ENCODE measurements at regions not wholly inside any gene's neighbourhood (a gene's known extent, or its start where the extent isn't known, plus 50 kb on each side); places are given as distances from the start of the nearest gene placed in this dataset.

- Histone ChIP-seq H3K23ac (ENCODE audit: insufficient read length, low read depth, low read length) (no peak overlapping the region), H3T11ph (ENCODE audit: low read length) (no peak overlapping the region), H2BK120ac (ENCODE audit: low read depth, low read length, poor library complexity, severe bottlenecking) (no peak overlapping the region), H3K9me3 (ENCODE audit: control insufficient read depth, low read depth, low read length) (no peaks in the 10 kb centered on the region), H2BK5ac (ENCODE audit: insufficient read length, low read length) (no peak overlapping the region), H3K79me1 (ENCODE audit: insufficient read depth, low read depth, low read length, poor library complexity, severe bottlenecking) (no peaks in the 10 kb centered on the region), H2BK12ac (ENCODE audit: insufficient read length, low read depth, low read length) (no peak overlapping the region), H4K20me1 (ENCODE audit: control insufficient read depth, insufficient read depth, insufficient read length) (no peaks in the 10 kb centered on the region), H2AFZ (ENCODE audit: low read length) (no peak overlapping the region), H3K4me2 (ENCODE audit: insufficient read depth, insufficient read length, low read length) (no peak overlapping the region), H2BK20ac (ENCODE audit: low read depth, low read length, poor library complexity, severe bottlenecking) (no peak overlapping the region), H3K23me2 (ENCODE audit: insufficient read length, low read depth, low read length, poor library complexity, severe bottlenecking) (no peaks in the 10 kb centered on the region), H3K18ac (ENCODE audit: insufficient read length, low read depth, low read length) (no peak overlapping the region), H2BK15ac (ENCODE audit: low read depth, low read length) (no peak overlapping the region), H3K27ac (ENCODE audit: insufficient read length, low read depth, low read length) (no peak overlapping the region), H3K4me1 (ENCODE audit: insufficient read depth, low read length) (no peaks in the 10 kb centered on the region), H3K9ac (ENCODE audit: extremely low read depth, insufficient read length, low read length) (no peak overlapping the region), H3K27me3 (ENCODE audit: insufficient read depth, low read length) (no peaks in the 10 kb centered on the region), H3K56ac (ENCODE audit: insufficient read length, low read depth, low read length) (no peak overlapping the region), H2AK5ac (ENCODE audit: insufficient read length, low read length) (no peak overlapping the region), H3K4ac (ENCODE audit: low read depth, low read length) (no peak overlapping the region), H4K8ac (replicated peaks; ENCODE audit: insufficient read length, low read depth, low read length) (no peak overlapping the region), H4K91ac (ENCODE audit: insufficient read length, low read depth, low read length) (no peak overlapping the region), H3K79me2 (ENCODE audit: insufficient read depth, low read length) (no peaks in the 10 kb centered on the region), H3K14ac (ENCODE audit: insufficient read depth, low read length) (no peak overlapping the region), H4K5ac (ENCODE audit: insufficient read length, low read depth, low read length) (no peak overlapping the region)
- WGBS (ENCODE audit: extremely low coverage, insufficient read length, low lambda C conversion rate): no CpG with 5 or more reads among the region's 2 CpGs
- Mint-ChIP-seq H3K4me3 (no peak overlapping the region), H3K27me3 (ENCODE audit: low read depth) (no peaks in the 10 kb centered on the region), H3K27ac (no peak overlapping the region), H3K4me1 (no peaks in the 10 kb centered on the region), H3K9me3 (no peaks in the 10 kb centered on the region), H3K36me3 (ENCODE audit: insufficient read depth in 1 of 3, low read depth in 3 of 3) (no peaks in the 10 kb centered on the region)
- TF ChIP-seq CTCF (conservative IDR thresholded peaks at IDR 0.05): no peak
- no peak for DNase-seq
Measured at GRCh38 chr7:88429382-88429781, 122.7 kb upstream of the STEAP4 start.
